GM21381 (cell line): ENCODE measurements at regions not wholly inside any gene's neighbourhood (a gene's known extent, or its start where the extent isn't known, plus 50 kb on each side); places are given as distances from the start of the nearest gene placed in this dataset.

Experiments used
- ATAC-seq: cut with Tn5 transposase; IDR thresholded peaks from one replicate; pipeline ENCODE4 v1.9.1; 2021; ENCODE audit warnings: mild to moderate bottlenecking, moderate library complexity; ENCODE audit not compliant: unreplicated experiment

DNA sequence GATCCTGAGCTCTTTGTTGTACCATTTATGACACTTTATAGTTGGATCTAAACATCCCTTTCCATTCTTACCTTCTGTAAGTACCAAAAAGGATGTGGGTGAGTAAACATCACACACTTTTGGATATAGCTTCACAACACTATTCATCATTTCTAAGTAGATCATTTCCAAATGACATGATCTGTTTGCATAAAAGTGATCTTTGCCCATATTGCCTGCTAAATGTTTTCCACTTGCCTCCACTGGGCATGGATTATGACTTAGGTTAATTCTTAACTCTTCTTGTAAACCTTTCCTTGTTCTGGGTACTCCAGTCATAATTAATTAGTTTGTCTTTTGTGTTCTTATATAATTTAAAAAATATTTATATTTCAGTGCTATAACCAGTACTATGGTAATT lies 244.9 kb upstream of the AGA start:
- ATAC-seq = no peak

DNA sequence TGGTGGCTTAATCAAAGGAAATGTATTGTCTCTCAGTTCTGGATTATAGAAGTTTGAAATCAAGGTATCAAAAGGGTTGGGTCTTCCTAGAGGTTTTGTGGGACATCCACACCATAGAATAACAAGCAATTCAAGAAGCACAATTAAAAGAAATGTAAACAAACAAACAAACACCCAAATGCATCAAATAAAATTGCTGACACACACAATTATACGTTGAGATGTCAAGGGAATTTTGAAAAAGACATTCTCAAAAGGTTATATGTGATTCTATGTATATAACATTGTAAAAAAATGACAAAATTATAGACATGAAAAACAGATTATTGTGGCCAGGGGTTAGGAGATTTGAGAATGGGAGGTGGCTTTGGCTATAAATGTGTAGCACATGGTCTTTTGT lies 250.7 kb upstream of the AGA start:
- ATAC-seq = no peak

DNA sequence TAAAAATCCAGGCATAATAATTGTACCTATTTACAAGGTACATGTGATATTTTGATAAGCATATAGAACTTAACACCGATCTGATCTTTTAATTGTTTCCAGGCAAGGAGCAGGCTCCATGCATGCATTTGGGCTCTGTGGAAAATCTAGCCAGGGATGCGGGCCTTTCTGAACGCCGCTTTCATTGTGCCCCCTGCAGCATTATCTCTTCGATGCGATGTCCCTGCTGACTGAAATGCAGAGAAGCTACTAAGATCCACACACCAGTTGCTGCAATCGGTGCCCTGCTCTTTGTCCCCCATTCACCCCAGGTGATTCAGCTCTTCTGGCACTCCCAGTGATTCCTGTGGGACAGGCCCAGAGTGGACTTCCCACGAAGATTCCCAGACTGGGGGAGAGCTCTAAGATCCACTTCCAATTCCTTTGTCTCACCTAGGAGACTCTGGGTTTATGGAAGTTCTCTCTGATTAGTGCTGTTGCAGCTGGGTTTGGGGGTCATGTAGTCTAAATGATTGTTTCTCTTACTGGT lies 254.3 kb upstream of the AGA start:
- ATAC-seq = no peak

DNA sequence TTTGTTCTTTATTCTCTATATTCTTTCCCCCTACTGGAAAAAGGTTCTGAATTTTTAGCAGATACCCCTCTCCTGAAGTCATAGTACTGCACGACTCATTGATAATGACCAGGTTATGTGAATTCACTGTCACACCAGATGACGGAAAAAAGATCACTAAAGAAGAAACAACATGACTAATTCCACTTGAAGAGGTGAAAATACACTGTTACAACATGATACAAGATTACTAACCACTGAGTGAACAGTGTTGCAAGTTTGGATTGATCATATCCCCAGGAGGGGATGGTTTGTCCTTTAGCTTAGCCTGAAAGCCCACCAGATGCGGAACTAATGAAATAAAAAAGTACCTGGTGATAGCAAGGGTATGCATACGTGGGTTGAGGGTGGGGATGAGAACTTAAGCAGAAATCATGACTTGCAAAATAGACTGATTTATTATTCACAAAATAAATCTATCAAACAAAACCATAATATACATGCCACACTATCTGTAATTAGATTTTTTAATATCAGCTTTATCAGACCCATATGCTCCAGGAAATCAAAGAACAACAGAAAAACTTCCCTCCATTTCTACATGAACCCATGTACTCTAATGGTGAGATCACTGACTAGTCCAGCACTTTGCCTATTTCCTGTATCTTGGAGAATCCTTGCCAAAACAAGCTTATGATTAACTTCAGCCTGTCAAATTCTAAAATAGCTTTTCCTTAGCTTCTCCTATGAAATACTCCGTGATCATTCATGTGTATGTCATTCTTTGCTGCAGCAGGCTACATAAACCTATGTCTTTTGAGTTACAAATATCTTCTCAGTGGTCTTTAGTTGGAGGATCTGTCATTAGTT lies 257.4 kb upstream of the AGA start:
- ATAC-seq = no peak

DNA sequence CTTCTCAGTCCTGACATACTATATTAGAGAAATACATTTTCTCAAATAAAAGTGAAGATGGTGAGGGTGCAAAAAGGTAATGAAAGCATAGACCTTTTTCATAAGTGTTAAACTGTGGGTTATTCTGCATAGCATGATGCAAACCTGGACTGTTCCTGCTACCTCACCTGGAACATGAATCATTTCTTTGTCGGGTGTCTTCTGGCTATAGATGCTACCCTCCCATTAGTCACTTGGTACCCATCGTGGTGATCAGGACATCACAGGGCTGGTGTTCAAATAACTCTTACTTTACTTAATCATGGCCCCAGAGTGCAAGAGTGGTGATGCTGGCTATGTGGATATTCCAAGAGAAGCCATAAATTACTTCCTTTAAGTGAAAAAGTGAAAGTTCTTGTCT lies 264.7 kb upstream of the AGA start:
- no peak for ATAC-seq

DNA sequence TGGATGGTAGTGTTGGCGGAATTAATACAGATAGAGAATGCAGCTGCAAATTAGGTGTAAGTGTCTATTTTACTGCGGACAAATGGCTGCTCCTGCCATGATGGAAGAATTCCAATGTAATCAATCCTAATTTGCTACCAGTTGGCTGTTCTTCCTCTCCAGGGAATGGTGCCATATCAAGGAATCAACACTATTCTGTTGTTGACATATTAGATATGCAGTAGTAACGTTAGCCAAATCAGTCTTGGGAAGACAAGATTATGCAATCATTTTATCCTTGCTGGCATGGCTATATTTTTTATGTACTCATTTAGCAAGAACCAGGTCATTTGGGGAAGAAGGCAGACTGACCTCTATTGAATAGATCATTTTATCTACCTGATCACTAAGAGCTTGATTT lies 271.2 kb upstream of the AGA start:
- ATAC-seq = no peak

DNA sequence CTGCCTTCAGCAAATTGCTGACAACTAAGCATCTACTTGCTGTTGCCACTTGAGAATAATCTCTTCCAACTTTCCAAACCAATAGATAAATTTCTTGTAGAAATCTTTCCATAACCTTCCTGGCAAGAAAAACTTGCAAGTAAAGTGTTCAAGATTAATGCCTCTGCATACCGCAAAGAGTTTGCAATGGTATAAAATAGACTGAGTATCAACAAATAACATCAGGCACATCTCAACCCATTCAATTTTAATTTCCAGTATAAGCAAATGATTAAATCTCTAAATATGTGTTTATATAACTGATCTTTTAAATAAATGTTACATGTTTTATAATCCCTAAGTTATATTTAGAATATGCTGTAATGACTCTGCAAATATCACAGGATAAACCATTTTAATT lies 275.2 kb upstream of the AGA start:
- no peak for ATAC-seq

DNA sequence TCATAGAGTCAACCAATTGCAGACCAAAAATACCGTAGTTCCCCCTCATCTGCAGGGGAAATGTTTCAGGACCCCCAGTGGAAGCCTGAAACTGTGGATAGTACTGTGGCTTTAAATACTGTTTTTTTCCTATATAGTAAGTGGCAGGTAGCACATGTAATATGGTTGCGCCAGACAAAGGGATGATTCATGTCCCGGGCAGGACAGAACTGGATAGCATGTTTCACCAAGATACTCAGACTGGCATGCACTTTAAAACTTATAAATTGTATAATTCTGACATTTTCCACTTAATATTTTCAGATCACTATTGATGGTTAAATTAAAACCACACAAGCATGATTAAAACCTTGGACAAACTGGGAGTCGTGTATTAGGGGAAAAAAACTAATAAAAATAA lies 276.3 kb upstream of the AGA start:
- ATAC-seq = no peak

DNA sequence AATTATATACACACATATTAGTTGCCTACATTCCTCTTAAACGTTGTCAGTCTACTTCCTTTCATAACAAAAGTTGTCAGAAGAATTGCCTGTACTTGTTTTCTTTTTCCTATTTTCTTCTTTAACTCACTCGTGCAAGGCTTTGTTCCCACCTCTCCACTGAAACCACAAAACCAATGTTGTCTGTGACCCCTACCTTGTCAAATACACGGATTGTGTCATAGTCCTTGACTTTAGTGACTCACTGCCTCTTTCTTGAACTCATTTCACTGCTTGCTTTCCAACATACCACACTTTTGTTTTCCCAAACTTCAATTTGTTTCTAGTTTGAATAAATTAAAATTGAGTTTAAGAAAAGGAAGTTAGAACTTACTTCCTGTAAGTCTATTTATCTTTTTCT lies 283.9 kb upstream of the AGA start:
- ATAC-seq = no peak

DNA sequence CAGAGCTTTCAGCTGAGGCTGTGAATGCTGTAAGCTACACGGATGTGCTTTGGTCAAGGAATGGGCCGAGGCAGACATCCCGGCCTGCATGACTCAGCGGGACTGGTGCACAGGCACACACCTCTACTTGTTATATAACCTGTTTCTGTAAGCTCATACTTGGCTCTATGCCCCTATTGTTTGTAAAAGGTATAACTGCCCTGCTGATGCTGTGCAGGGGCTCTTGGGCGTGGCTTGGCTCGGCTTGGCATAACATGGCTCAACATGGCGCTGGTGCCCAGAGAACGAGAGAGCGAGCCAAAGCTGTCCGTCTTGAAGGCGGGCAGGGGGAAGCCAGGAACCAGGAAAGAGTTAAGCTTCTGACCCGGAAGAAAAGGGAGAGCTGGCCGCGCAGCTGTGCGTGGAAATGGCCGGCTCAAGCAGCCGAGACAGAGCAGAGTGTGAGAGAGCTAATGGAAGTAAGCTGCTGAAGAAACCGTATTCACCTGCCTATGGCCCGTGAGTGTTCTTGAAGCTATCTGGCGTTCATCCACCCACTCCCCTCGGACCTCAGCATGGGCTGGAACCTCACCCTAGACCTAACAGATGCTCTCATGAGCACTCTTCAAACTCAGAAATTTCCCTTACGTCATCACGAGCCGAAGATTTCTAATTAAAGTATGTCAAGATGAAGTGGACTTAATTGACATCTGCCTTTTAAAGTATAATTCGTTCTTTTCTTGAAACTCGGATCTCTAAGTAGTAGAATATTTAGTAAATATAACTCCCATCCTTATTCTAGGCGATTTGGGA lies 286.3 kb upstream of the AGA start:
- ATAC-seq = no peak

DNA sequence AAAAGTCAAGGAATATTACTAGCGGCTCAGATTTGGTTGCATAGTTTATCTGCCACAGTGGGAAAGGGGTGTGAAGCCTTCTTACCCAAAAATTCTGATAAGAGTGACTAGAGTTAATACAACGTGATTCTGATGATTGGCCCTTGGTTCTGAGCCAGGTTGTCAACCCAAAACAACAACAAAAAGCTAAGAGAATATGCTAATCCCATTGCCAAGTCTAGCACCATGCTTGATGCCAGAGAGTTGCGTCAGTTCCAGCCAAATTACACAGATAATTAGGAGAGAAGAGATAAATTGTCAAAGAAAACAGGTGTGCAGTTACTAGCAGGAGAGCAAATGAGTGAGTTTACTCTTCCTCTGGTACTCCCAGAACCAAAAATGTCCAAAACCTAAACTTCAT lies 287.4 kb upstream of the AGA start:
- no peak for ATAC-seq

DNA sequence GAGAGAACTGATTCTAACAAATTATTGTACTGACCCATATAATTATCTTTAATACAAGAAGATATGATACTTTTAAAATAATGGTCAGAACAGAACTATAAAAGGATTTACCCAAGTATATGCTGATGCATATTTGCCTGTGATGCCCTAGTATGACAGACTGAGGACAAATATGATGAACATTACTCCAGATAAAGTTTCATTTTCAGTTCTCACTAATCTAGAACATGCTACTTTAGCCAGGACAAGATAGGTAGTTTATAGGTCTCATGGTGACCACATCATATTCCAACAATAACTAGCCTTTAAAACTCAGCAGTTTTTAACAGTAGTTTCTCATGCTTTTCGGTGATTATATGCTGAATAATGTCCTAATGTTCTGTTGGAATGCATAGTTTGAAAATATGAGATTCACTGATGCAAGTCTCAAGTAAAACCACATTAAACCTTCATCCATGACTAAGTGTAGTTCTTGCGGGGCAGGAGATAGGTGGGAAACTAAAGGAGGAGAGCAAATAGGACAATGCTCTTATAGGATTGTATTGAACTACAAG lies 295.2 kb upstream of the AGA start:
- no peak for ATAC-seq

DNA sequence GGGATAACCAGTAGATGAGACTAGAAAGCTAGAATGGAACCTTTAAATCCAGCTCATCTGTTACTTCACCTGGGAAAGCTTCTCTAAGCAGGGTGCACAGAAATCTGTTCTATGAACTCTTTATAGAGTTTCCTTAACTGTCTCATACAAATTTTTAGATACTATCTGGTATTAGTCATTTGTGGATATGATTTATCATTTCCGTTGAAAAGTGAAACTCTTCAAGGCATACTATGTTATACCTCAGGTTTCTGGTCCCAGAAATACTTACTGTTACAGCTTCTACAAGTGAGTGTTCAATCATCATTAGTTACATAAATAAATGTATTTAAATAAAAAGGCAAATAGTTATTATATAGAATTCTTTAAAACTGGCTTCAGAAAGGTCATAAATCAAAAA lies 298.3 kb upstream of the AGA start:
- no peak for ATAC-seq

DNA sequence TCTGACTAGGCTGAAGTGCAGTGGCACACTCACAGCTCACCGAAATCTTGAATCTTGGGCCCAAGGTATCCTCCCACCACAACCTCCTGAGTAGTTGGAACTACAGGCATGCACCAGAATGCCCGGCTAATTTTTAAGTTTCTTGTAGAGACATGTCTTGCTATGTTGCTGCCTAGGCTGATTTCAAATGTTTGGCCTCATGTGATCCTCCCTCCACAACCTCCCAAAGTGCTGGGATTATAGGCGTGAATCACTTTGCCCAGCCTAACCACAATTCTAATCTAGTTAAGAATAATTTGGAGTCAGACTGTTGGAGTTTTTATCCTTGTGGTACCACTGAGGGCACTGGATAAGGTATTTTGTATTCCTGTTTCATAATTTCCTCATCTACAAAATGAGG lies 317.5 kb upstream of the AGA start:
- no peak for ATAC-seq

DNA sequence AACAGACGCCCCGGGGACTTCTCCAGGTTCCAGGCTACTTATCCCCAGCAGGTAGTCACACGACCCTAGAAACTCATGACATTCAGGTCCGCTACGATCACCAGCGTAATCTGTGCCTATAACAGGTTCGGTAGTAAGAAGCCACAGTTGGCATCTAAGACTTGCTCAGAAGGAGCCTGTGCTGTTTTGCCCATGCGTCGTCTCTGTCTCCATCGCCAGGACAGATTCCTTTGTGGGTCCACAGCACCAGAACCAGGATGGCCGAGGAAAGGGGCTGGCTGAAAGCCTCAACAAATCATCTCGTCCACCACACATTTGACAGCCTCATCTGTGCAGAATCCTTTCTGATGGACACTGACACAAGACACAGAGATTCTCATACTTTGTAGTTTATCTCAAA lies 319.5 kb upstream of the AGA start:
- no peak for ATAC-seq

DNA sequence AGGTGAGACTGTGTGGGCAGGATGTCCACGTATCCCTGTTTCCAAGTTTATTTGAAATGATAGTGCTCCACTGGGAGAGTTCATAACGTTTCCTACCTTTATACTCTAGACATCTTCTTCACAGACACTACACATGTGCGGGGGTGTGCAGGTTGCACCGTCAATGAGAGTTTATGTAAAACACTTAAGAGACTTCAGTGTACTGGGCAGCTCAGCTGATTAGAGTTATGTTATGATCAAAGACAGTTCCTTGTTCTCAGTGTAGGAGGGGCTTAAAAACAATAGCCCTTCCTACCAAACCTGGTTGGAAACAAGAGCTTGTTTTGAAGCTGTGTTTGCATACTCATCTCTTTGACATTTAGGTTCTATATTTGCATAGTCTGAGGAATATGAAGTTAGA lies 326.9 kb upstream of the AGA start:
- no peak for ATAC-seq

DNA sequence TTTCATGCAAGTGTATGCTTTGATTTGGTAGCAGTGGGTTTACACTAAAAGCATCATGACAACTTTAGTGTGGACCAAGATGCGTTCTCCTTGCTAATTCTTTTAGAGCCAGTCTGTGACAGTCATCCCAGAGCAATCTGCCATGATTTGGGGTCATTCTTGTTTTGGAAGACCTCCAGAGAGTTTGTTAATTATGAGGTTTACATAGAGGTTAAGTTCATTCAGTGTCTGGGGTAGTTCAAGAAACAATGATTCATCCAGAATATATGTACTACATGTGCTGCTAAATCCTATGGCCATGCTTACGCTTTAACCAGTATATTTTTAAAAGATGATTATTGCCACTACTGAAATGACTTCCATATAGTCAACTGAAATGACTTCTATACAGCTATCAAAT lies 328.5 kb upstream of the AGA start:
- ATAC-seq = no peak

DNA sequence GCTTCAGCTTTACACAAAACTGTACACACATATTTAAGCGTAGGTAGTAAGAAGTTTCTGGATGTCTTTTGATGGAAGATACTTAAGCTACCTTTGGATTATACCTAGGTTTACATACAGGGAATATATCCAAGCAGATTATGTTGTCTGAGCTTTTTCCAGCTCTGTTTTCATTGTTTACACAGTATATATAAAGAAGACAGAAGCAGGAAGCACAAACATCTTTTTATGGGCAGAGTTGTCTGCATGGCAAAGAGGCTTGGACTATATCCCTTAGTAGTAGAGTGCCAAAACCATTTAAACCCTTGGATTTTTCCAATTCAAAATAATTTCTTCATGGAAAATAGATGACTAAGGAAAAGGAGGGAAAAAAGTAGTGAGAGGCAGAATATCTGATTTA lies 329.4 kb upstream of the AGA start:
- no peak for ATAC-seq

DNA sequence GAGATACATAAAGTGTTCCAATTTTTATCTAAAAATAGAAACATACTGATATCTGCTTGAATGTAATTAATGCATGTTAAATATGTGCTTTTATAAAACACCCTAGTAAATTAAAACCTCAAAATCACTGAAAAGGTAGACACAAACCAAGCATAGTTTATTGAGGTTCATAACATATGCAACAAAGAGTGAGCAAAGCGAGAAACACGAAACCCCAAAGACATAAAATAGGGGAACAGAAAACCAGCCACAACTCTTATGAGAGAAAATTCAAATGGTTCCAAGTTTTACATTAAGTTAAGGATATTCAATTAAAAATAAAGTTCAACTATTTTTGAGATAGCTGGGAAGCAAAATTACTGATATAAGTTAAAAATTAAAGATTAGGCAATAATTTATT lies 336.4 kb upstream of the AGA start:
- no peak for ATAC-seq

DNA sequence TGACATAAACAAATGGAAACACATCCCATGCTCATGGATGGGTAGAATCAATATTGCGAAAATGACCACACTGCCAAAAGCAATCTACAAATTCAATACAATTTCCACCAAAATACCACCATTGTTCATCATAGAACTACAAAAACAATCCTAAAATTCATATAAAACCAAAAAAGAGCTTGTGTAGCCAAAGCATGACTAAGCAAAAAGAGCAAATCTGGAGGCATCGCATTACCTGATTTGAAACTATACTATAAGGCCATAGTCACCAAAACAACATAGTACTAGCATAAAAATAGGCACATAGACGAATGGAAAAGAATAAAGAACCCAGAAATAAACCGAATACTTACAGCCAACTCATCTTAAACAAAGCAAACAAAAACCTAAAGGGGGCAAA lies 342.8 kb upstream of the AGA start:
- no peak for ATAC-seq

DNA sequence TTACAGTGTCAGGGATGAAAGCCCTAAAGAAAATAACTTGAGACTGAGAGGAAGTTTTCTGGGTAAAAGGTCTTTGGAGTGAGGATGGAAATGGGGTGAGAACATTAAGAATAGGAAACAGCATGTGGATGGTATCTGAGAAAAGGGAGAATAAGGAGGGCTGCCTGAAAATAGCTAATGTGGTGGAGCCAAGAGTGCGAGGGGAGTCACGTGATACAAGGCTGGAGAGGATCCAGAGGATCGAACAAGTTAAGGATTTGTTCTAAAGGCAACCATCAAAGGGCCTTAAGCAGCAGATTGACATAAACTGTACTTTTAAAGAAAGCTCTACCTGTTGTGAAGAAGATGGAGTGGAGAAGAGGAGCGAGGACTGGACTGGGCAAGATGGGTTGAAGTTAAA lies 347.4 kb upstream of the AGA start:
- no peak for ATAC-seq

DNA sequence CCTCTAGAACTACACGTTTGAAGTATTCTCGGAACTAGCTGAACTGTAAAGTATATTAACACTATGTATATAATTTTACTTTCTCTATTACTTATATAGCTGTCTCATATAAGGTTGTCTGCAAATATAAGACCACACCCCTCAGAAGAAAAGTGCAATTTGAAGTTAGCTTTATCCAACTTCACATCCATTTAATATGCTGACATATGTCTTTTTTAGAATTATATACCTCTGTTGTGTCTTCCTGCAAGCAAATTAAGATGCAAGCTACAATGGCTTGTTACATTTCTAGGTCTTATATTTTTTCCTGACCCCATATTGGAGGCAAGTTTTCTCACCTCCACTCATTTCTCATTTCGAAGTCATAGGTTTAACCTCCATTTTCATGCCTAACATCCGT lies 349.0 kb upstream of the AGA start:
- ATAC-seq = no peak
